ENCODE measurements at regions not wholly inside any gene's neighbourhood (a gene's known extent, or its start where the extent isn't known, plus 50 kb on each side); places are given as distances from the start of the nearest gene placed in this dataset.

DNA sequence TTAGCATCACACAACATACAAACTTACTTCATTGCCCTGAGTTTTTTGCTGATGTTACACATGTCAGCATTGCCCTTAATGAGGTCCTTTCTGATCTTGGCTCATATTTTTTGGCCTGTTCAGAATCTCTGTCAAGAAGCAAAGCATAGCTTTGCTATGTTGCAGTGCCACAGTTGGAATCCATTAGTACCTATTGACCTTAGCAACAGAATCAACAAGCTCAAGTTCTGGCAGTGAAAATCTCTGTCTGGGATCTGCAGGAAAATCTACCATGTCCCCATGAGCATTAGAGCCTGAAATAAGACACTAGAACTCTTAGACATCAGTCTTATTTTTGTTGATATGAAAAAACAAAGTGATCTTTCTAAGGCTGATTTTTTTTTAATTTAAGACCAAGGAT lies 105.6 kb upstream of the FHL2 start:
- Histone ChIP-seq H3K4me1 (ENCODE audit: control insufficient read depth, extremely low read depth, insufficient read depth, low read length) (no peaks in the 10 kb centered on the region), H2AFZ (ENCODE audit: control insufficient read depth, low read length) (no peak overlapping the region), H3K36me3 (ENCODE audit: control insufficient read depth in 2 of 2, extremely low read depth in 1 of 2, insufficient read depth in 2 of 2, low read length in 2 of 2) (no peaks in the 10 kb centered on the region), H3K9me3 (ENCODE audit: control insufficient read depth, low read depth, low read length) (no peaks in the 10 kb centered on the region), H3K27ac (ENCODE audit: control insufficient read depth, insufficient read depth, low read length) (no peak overlapping the region), H3K79me2 (ENCODE audit: control insufficient read depth, insufficient read depth, low read length) (no peaks in the 10 kb centered on the region), H3K9ac (ENCODE audit: control insufficient read depth, extremely low read depth, insufficient read depth, low read length) (no peak overlapping the region), H3K4me2 (ENCODE audit: control insufficient read depth, extremely low read depth, insufficient read depth, low read depth, low read length) (no peak overlapping the region), H3K9me1 (ENCODE audit: control insufficient read depth, extremely low read depth, insufficient read depth, low read length) (no peaks in the 10 kb centered on the region), H3K27me3 (ENCODE audit: control insufficient read depth, extremely low read depth, insufficient read depth, low read length) (no peaks in the 10 kb centered on the region), H3K4me3 (ENCODE audit: control insufficient read depth in 2 of 3, extremely low read depth in 1 of 3, insufficient read depth in 2 of 3, low read depth in 1 of 3, low read length in 3 of 3) (no peak overlapping the region), H4K20me1 (ENCODE audit: control insufficient read depth, extremely low read depth, insufficient read depth, low read length) (no peaks in the 10 kb centered on the region)
- DNase-seq (ENCODE audit: low read depth, low spot score) = no peak
- FAIRE-seq = no peak
- TF ChIP-seq EZH2 (IDR thresholded peaks at IDR 0.05; ENCODE audit: low read length) = no peak
- TF ChIP-seq, protein P1, sequence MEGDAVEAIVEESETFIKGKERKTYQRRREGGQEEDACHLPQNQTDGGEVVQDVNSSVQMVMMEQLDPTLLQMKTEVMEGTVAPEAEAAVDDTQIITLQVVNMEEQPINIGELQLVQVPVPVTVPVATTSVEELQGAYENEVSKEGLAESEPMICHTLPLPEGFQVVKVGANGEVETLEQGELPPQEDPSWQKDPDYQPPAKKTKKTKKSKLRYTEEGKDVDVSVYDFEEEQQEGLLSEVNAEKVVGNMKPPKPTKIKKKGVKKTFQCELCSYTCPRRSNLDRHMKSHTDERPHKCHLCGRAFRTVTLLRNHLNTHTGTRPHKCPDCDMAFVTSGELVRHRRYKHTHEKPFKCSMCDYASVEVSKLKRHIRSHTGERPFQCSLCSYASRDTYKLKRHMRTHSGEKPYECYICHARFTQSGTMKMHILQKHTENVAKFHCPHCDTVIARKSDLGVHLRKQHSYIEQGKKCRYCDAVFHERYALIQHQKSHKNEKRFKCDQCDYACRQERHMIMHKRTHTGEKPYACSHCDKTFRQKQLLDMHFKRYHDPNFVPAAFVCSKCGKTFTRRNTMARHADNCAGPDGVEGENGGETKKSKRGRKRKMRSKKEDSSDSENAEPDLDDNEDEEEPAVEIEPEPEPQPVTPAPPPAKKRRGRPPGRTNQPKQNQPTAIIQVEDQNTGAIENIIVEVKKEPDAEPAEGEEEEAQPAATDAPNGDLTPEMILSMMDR (optimal IDR thresholded peaks at IDR 0.05 in 1 of 3, IDR thresholded peaks at IDR 0.05 in 1 of 3, conservative IDR thresholded peaks at IDR 0.05 in 1 of 3; ENCODE audit: extremely low read depth in 1 of 3, insufficient read depth in 2 of 3, low read length in 3 of 3) = no peak
- dilution Hi-C loops (cut with MboI; ENCODE audit: extremely low pct_ligation_motif_present, low sequenced_read_pairs) = no loop called here

DNA sequence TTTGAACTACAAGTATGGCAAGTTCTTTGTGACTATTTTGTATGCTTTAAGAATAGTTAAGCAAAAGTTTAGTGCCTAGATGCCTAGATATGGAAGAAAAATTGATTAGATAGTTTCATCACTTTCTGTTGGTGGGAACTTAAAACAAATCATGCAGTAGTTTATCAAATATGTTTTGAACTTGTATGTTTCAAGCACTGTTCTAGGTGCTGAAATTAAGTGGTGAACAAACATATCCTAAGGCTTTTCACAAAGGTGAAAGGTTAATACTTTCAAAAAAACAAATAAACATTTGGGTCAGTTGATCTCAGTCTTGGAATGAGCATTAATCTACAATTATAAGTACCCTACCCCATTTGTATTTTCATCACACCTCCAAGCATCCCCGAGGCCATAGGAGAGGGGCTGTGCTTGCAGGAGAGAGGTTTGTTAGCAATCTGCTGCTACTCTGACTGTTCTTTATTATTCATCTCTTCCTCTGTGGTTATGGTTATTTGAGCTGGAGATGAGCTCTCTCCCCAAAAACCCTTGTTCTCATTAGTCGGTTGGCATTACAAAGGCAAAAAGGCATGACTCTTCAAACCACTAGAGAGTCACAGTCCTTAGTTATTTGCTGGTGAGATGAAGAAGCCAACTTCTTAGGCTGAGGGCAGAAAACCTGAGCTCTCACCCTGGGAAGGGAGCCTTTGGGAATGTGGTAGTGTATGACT lies 103.9 kb upstream of the FHL2 start:
- H3K27ac ChIP-seq (ENCODE audit: control insufficient read depth, insufficient read depth, low read length) = no peak overlapping the region
- TF ChIP-seq, protein P1 (optimal IDR thresholded peaks at IDR 0.05 in 1 of 3, IDR thresholded peaks at IDR 0.05 in 1 of 3, conservative IDR thresholded peaks at IDR 0.05 in 1 of 3; ENCODE audit: extremely low read depth in 1 of 3, insufficient read depth in 2 of 3, low read length in 3 of 3) = no peak
- no peak for TF ChIP-seq EZH2 (IDR thresholded peaks at IDR 0.05; ENCODE audit: low read length)
- no peak for FAIRE-seq
- no peak overlapping the region for H3K4me3 ChIP-seq (ENCODE audit: control insufficient read depth in 2 of 3, extremely low read depth in 1 of 3, insufficient read depth in 2 of 3, low read depth in 1 of 3, low read length in 3 of 3)
- no peaks in the 10 kb centered on the region for H3K36me3 ChIP-seq (ENCODE audit: control insufficient read depth in 2 of 2, extremely low read depth in 1 of 2, insufficient read depth in 2 of 2, low read length in 2 of 2)
- no peaks in the 10 kb centered on the region for H4K20me1 ChIP-seq (ENCODE audit: control insufficient read depth, extremely low read depth, insufficient read depth, low read length)
- dilution Hi-C loops (cut with MboI; ENCODE audit: extremely low pct_ligation_motif_present, low sequenced_read_pairs) = no loop called here
- no peak for DNase-seq (ENCODE audit: low read depth, low spot score)
- no peak overlapping the region for H2AFZ ChIP-seq (ENCODE audit: control insufficient read depth, low read length)
- H3K4me1 ChIP-seq (ENCODE audit: control insufficient read depth, extremely low read depth, insufficient read depth, low read length) = no peaks in the 10 kb centered on the region
- no peaks in the 10 kb centered on the region for H3K27me3 ChIP-seq (ENCODE audit: control insufficient read depth, extremely low read depth, insufficient read depth, low read length)
- no peaks in the 10 kb centered on the region for H3K9me1 ChIP-seq (ENCODE audit: control insufficient read depth, extremely low read depth, insufficient read depth, low read length)
- H3K79me2 ChIP-seq (ENCODE audit: control insufficient read depth, insufficient read depth, low read length) = no peaks in the 10 kb centered on the region
- no peaks in the 10 kb centered on the region for H3K9me3 ChIP-seq (ENCODE audit: control insufficient read depth, low read depth, low read length)
- H3K4me2 ChIP-seq (ENCODE audit: control insufficient read depth, extremely low read depth, insufficient read depth, low read depth, low read length) = no peak overlapping the region
- H3K9ac ChIP-seq (ENCODE audit: control insufficient read depth, extremely low read depth, insufficient read depth, low read length) = no peak overlapping the region

Data from keratinocyte (primary cell).